ENCODE measurements at regions not wholly inside any gene's neighbourhood (a gene's known extent, or its start where the extent isn't known, plus 50 kb on each side); places are given as distances from the start of the nearest gene placed in this dataset.

- TF ChIP-seq CTCF (IDR thresholded peaks at IDR 0.05) = no peak
- TF ChIP-seq POLR2A (IDR thresholded peaks at IDR 0.05) = no peak
Measured at GRCh38 chr4:32191961-32192360, 1471.8 kb downstream of the PCDH7 start.

All from right lobe of liver (tissue), 4 donors.